ENCODE measurements at regions not wholly inside any gene's neighbourhood (a gene's known extent, or its start where the extent isn't known, plus 50 kb on each side); places are given as distances from the start of the nearest gene placed in this dataset.

GRCh38 chrX:38896724-38897298 is 95.6 kb downstream of the MID1IP1 start:
- no peak for TF ChIP-seq CTCF (IDR thresholded peaks at IDR 0.05)
- ATAC-seq (ENCODE audit: low FRiP score) (no peak), DNase-seq (ENCODE audit: low spot score) (no peak)

- no peak for ATAC-seq (ENCODE audit: low FRiP score)
- no peak for DNase-seq (ENCODE audit: low spot score)
- TF ChIP-seq CTCF (IDR thresholded peaks at IDR 0.05), result no peak
Observed at GRCh38 chrX:38898261-38898660, 97.0 kb downstream of the MID1IP1 start.

- no peak for TF ChIP-seq CTCF (IDR thresholded peaks at IDR 0.05)
- DNase-seq (ENCODE audit: low spot score) (no peak), ATAC-seq (ENCODE audit: low FRiP score) (no peak)
Observed at GRCh38 chrX:38899650-38900049, 98.4 kb downstream of the MID1IP1 start.

- DNase-seq (ENCODE audit: low spot score), result no peak
- TF ChIP-seq CTCF (IDR thresholded peaks at IDR 0.05), result no peak
- ATAC-seq (ENCODE audit: low FRiP score), result no peak
Observed at GRCh38 chrX:38900719-38901118, 99.5 kb downstream of the MID1IP1 start.

- DNase-seq (ENCODE audit: low spot score), result no peak
- no peak for ATAC-seq (ENCODE audit: low FRiP score)
- TF ChIP-seq CTCF (IDR thresholded peaks at IDR 0.05), result no peak
Observed at GRCh38 chrX:38902972-38903492, 101.8 kb downstream of the MID1IP1 start.

- DNase-seq (ENCODE audit: low spot score) (no peak), ATAC-seq (ENCODE audit: low FRiP score) (no peak)
- no peak for TF ChIP-seq CTCF (IDR thresholded peaks at IDR 0.05)
Observed at GRCh38 chrX:38916801-38917200, 115.5 kb downstream of the MID1IP1 start.

GRCh38 chrX:38917954-38918353 is 116.7 kb downstream of the MID1IP1 start:
- TF ChIP-seq CTCF (IDR thresholded peaks at IDR 0.05), result no peak
- DNase-seq (ENCODE audit: low spot score) (no peak), ATAC-seq (ENCODE audit: low FRiP score) (no peak)
